ENCODE measurements at regions not wholly inside any gene's neighbourhood (a gene's known extent, or its start where the extent isn't known, plus 50 kb on each side); places are given as distances from the start of the nearest gene placed in this dataset.
A peak's percentile ranks its signal among the peaks of the same experiment; 100 is the strongest.

DNA sequence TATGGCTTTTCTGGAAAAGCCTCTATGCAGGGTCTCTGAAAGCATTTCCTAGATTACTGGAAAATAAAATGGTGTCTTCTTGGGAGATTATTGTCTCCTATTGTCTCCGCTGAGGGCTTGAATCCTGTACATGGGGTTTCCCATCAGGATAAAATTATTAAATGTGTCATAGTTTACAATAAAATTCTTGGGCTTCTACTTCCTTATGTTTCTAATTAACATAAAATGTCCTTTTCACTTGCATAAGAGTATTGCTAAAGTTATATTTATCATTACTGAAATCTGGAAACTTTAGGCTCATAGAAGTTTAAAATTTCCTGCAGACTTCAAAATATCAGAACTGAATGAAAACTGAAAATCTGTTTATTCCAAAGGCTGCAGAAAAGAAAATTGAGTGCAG, 595.5 kb upstream of the AGTR1 start:
- no peak for DNase-seq (ENCODE audit: low read depth in 4 of 4, low spot score in 2 of 4)

GRCh38 chr3:148106062-148106461, 591.6 kb upstream of the AGTR1 start:
- DNase-seq (ENCODE audit: low read depth in 4 of 4, low spot score in 2 of 4), result no peak

DNA sequence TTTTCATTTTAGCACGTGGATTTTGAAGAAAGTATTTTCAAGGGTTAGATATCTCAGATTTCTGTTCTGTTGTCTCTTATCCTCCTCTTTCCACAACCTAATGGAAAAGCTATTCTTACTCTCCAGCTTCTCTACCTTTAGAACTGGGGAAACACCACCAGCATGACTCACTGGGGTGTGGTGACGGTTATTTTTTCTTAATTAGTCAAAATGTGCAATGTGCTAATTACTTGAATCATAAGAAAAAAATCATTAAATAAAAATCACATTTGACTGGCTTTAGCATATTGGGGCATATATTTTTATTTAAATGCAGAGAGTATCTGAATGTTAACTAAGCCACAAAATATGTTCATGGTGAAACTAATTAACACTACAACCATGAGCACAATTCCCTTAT, 570.7 kb upstream of the AGTR1 start:
- DNase-seq (ENCODE audit: low read depth in 4 of 4, low spot score in 2 of 4), result no peak

GRCh38 chr3:148128136-148128535, 569.6 kb upstream of the AGTR1 start:
- no peak for DNase-seq (ENCODE audit: low read depth in 4 of 4, low spot score in 2 of 4)

DNA sequence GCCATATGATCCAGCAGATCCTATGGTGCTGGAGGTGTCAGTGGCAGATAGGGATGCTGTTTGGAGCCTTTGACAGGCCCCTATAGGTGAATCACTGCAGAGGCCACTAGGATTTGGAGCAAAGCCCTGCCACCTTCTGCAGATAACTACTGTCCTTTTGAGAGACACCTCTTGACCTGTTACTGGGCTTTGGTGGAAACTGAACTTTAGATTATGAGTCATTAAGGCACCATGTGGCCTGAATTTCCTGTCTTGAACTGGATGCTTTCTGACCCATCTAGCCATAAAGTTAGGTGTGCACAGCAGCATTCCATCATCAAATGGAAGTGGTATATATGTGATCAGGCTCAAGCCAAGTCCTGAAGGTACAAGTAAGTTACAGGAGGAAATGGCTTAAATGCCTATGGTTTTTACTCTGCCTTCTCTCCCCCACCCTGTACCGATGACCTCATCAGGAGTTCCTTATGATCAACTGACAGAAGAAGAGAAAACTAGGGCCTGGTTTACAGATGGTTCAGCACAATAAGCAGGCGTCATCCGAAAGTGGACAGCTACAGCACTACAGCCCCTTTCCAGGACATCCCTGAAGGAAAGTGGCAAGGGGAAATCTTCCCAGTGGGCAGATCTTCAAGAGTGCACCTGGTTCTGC, 565.6 kb upstream of the AGTR1 start:
- no peak for DNase-seq (ENCODE audit: low read depth in 4 of 4, low spot score in 2 of 4)

- DNase-seq (ENCODE audit: low read depth in 4 of 4, low spot score in 2 of 4), result no peak
Measured at GRCh38 chr3:148136816-148137215, 560.9 kb upstream of the AGTR1 start.

DNA sequence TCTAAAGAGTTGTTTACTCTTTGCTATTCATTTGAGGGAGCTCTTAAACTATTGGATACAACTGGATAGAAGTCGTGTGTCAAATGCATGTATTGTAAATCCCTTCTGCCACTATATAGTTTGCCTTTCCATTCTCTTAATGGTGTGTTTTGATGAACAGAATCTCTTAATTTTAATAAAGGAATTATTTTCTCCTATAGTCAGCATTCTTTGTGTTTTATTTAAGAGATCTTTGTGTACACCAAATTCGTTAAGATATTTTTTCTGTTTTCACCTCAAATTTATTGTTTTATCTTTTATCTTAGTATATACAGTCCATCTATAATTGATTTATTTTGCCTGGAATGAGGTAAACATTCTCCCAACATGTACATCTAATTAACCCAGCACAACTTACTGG, 551.5 kb upstream of the AGTR1 start:
- no peak for DNase-seq (ENCODE audit: low read depth in 4 of 4, low spot score in 2 of 4)

- DNase-seq (ENCODE audit: low read depth in 4 of 4, low spot score in 2 of 4), result peak in 1 of 4 donors; percentile 6
Measured at GRCh38 chr3:148146947-148147826, 550.5 kb upstream of the AGTR1 start.

GRCh38 chr3:148147903-148148302, 549.8 kb upstream of the AGTR1 start:
- DNase-seq (ENCODE audit: low read depth in 4 of 4, low spot score in 2 of 4), result no peak

GRCh38 chr3:148149556-148149955, 548.1 kb upstream of the AGTR1 start:
- DNase-seq (ENCODE audit: low read depth in 4 of 4, low spot score in 2 of 4), result no peak

GRCh38 chr3:148150141-148150540, 547.6 kb upstream of the AGTR1 start:
- no peak for DNase-seq (ENCODE audit: low read depth in 4 of 4, low spot score in 2 of 4)

GRCh38 chr3:148158210-148158609, 539.5 kb upstream of the AGTR1 start:
- no peak for DNase-seq (ENCODE audit: low read depth in 4 of 4, low spot score in 2 of 4)

GRCh38 chr3:148162132-148162531, 535.6 kb upstream of the AGTR1 start:
- no peak for DNase-seq (ENCODE audit: low read depth in 4 of 4, low spot score in 2 of 4)

GRCh38 chr3:148168347-148168746, 529.4 kb upstream of the AGTR1 start:
- DNase-seq (ENCODE audit: low read depth in 4 of 4, low spot score in 2 of 4), result no peak

DNA sequence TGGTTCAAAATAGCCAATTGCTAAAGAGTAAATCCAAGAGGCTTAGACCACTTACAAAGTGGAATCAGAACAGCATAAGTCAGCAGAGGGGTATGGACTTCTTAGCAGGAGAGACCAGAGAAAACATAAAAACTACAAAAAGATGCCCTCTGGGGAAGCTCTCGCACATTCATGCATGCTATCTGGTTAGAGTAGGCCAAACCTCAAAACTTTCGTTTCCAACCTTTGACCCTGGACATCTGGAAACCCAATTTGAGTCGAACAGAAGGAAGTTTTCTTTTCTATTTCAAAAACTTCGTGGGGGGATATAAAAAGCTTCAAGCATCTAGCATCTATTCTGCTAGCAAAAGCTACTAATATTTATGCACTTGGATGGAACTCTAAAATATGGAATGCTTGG, 523.9 kb upstream of the AGTR1 start:
- DNase-seq (ENCODE audit: low read depth in 4 of 4, low spot score in 2 of 4), result peak in 1 of 4 donors; percentile 3

DNA sequence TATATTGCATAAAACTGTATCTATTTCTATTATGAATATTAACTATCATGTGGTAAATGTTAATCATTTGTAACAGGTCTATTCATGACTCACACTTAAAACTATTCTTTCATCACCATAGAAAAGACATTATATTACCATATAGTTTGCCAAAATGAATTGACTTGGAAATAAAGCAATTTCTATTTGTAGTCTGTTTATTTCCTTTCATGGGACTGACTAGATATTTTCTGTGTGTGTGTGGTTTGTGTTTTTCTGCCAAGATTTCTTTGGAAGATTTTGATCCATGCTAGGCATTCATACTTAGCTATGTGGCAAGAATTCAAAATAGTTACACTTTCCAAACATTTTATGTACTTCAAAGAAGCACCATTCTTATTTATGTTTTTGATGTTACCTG, 522.5 kb upstream of the AGTR1 start:
- no peak for DNase-seq (ENCODE audit: low read depth in 4 of 4, low spot score in 2 of 4)

DNA sequence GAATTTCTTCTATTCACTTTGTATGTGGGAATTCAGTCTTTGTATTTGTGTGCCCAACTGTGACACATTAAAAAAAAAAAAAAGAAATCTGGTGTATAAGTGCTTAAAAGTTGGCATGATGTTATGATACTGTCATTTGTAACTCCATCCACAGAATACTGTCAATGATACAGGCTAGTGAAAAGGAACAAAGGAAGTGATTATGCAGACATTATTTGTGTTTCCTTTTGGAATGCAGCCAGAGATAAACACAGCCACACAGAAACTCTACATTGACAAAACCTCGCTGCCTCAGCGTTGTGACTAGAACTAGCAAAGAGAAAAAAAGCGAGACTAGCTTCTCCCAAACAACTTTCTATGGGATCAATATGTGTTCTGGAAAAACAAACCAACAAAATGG, 519.2 kb upstream of the AGTR1 start:
- no peak for DNase-seq (ENCODE audit: low read depth in 4 of 4, low spot score in 2 of 4)

DNA sequence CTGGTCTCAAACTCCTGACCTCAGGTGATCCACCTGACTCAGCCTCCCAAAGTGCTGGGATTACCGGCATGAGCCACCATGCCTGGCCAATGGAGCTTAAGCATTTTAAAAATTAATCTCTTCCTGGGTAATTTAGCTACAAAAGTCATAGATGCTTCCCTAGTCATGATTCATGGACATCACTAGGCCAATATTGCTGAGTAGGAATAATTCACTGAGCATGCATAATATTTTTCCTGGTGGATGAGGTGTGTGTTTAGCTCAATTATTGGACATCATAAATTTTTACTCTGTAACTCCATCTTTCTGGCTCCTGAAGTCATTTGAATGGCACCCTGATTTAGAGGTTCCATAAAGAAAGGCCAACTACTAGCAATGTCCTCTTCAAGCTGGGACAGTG, 512.9 kb upstream of the AGTR1 start:
- no peak for DNase-seq (ENCODE audit: low read depth in 4 of 4, low spot score in 2 of 4)

DNA sequence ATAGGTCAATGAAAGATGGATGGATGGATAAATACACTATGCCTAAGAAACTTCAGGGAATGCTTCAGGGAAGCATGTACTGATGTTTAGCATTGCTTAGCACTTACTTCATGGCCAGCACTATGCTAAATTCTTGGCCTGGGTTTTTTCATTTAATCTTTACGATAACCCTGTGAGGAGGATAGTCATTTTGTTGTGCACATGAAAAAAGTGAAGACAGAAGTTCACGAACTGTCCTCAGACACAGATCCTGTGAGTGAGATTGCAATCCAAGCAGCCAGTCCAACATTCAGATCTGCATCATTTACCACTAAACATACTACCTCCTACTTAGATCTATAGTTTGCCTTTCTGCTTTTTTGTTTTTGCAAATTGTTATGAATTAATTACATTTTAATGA, 510.8 kb upstream of the AGTR1 start:
- no peak for DNase-seq (ENCODE audit: low read depth in 4 of 4, low spot score in 2 of 4)

- no peak for DNase-seq (ENCODE audit: low read depth in 4 of 4, low spot score in 2 of 4)
Measured at GRCh38 chr3:148187296-148187695, 510.4 kb upstream of the AGTR1 start.

- no peak for DNase-seq (ENCODE audit: low read depth in 4 of 4, low spot score in 2 of 4)
Measured at GRCh38 chr3:148190441-148190990, 507.2 kb upstream of the AGTR1 start.

DNA sequence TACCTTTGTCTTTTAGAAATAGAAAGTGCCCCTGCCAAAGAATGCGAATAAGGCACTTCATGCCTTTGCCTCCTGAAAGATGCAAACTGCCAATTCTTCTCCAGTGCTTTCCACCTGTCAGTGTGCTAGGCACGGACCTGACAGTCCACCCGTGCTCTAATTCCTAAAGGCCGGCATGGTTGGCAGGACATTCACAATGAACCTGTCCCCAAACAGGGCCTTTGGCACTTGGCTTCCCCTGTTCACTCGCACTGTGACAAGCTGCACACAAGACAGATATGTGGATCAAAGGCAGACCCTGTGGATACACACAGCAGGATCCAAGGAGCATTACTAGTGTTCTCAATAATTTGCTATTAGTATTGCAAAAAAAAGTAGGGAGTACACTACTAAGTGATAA, 505.7 kb upstream of the AGTR1 start:
- DNase-seq (ENCODE audit: low read depth in 4 of 4, low spot score in 2 of 4), result no peak

All from left renal cortex interstitium (tissue), 4 donors.